Trophoblast cell (in vitro differentiated cells and primary cell): ENCODE measurements at regions not wholly inside any gene's neighbourhood (a gene's known extent, or its start where the extent isn't known, plus 50 kb on each side); places are given as distances from the start of the nearest gene placed in this dataset.

Experiments
- DNase-seq, 2 donors: peaks; one replicate each; pipeline ENCODE4 v3.0.0-alpha.2; 2016
- H2AFZ ChIP-seq: 2 replicates; pipeline ENCODE4 v1.6.1; 2013; ENCODE audit warnings: low read length, moderate library complexity, mild to moderate bottlenecking; ENCODE audit not compliant: insufficient read depth, poor library complexity
- H2AK5ac ChIP-seq: 2 replicates; pipeline ENCODE4 v1.6.1; 2013; ENCODE audit warnings: mild to moderate bottlenecking, low read length
- H2BK120ac ChIP-seq: 2 replicates; pipeline ENCODE4 v1.6.1; 2013; ENCODE audit warnings: low read length, mild to moderate bottlenecking, moderate library complexity; ENCODE audit not compliant: insufficient read depth, poor library complexity
- H2BK12ac ChIP-seq: 2 replicates; pipeline ENCODE4 v1.6.1; 2013; ENCODE audit warnings: mild to moderate bottlenecking, low read length, moderate library complexity
- H2BK5ac ChIP-seq: 2 replicates; pipeline ENCODE4 v1.6.1; 2013; ENCODE audit warnings: low read length, low read depth, moderate library complexity, mild to moderate bottlenecking; ENCODE audit not compliant: poor library complexity
- H3K14ac ChIP-seq: 2 replicates; pipeline ENCODE4 v1.6.1; 2013; ENCODE audit warnings: mild to moderate bottlenecking, low read length
- H3K18ac ChIP-seq: 2 replicates; pipeline ENCODE4 v1.6.1; 2013; ENCODE audit warnings: mild to moderate bottlenecking, low read length
- H3K23ac ChIP-seq: 2 replicates; pipeline ENCODE4 v1.6.1; 2013; ENCODE audit warnings: low read length
- H3K27ac ChIP-seq: 2 replicates; pipeline ENCODE4 v1.5.1; 2013; ENCODE audit warnings: low read depth, mild to moderate bottlenecking, inconsistent platforms, low read length, moderate library complexity
- H3K27me3 ChIP-seq: 2 replicates; pipeline ENCODE4 v1.6.1; 2013; ENCODE audit warnings: inconsistent platforms, mild to moderate bottlenecking, low read length, moderate library complexity; ENCODE audit not compliant: insufficient read depth
- H3K36me3 ChIP-seq, 2 experiments: 1 replicate in 1 of 2; 2 replicates in 1 of 2; pipeline ENCODE4 v1.6.1; 2013; ENCODE audit warnings: low read length in 2 of 2, mild to moderate bottlenecking in 2 of 2, moderate library complexity in 1 of 2; ENCODE audit not compliant: insufficient read depth in 2 of 2, control insufficient read depth in 1 of 2
- H3K4ac ChIP-seq: 2 replicates; pipeline ENCODE4 v1.6.1; 2013; ENCODE audit warnings: low read depth, mild to moderate bottlenecking, low read length, moderate library complexity
- H3K4me1 ChIP-seq, 2 experiments: 1 replicate in 1 of 2; 2 replicates in 1 of 2; pipeline ENCODE4 v1.6.1; 2013; ENCODE audit warnings: low read length in 2 of 2, mild to moderate bottlenecking in 2 of 2, moderate library complexity in 1 of 2; ENCODE audit not compliant: insufficient read depth in 2 of 2, control insufficient read depth in 1 of 2
- H3K4me2 ChIP-seq: 2 replicates; pipeline ENCODE4 v1.6.1; 2013; ENCODE audit warnings: inconsistent platforms, mild to moderate bottlenecking, low read length, moderate library complexity
- H3K4me3 ChIP-seq: 2 replicates; pipeline ENCODE4 v1.5.1; 2013; ENCODE audit warnings: mild to moderate bottlenecking, low read depth, low read length, inconsistent platforms
- H3K79me1 ChIP-seq: one replicate; pipeline ENCODE4 v1.6.1; 2013; ENCODE audit warnings: low read length
- H3K79me2 ChIP-seq: 2 replicates; pipeline ENCODE4 v1.6.1; 2013; ENCODE audit warnings: low read length, mild to moderate bottlenecking; ENCODE audit not compliant: control insufficient read depth, insufficient read depth, poor library complexity
- H3K9ac ChIP-seq: 2 replicates; pipeline ENCODE4 v1.6.1; 2013; ENCODE audit warnings: mild to moderate bottlenecking, low read length
- H3K9me3 ChIP-seq: 2 replicates; pipeline ENCODE4 v1.6.1; 2013; ENCODE audit warnings: low read depth, mild to moderate bottlenecking, control low read depth, inconsistent platforms, low read length; ENCODE audit not compliant: insufficient read depth
- H4K12ac ChIP-seq: 2 replicates; pipeline ENCODE4 v1.6.1; 2013; ENCODE audit warnings: low read depth, mild to moderate bottlenecking, low read length, moderate library complexity
- H4K8ac ChIP-seq: 2 replicates; pipeline ENCODE4 v1.6.1; 2013; ENCODE audit warnings: low read depth, mild to moderate bottlenecking, low read length, moderate library complexity
- H4K91ac ChIP-seq: one replicate; pipeline ENCODE4 v1.6.1; 2013; ENCODE audit warnings: low read depth, mild to moderate bottlenecking, low read length, moderate library complexity
- WGBS: extraction: QIAGEN DNeasy Blood & Tissue Kit; methylation state at CpG from one replicate; pipeline ENCODE4 v1.1.7; 2013; ENCODE audit warnings: missing lambda C conversion rate; ENCODE audit not compliant: insufficient read length, insufficient coverage; ENCODE audit errors: extremely low coverage; 5-methylcytosine and 5-hydroxymethylcytosine counted together

DNA sequence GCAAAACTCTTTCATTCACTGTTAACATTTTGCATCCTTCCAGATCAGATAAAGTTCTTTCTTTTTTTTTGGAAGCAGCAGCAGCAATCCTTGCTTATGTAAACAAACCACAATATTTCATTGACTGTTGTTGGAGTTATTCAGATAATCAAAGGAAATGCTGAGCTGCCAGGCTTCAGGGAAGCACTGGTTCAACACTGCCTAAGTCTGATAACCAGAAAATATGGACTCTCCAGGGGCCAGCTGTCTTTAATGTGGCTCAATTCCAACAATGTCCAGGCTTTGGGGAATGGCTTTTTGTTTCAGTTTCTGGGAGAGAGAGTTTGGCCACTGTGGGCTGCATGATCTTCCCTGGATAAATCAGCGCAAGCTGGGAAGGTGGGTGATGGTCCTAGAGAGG lies 354.3 kb downstream of the AKAIN1 start:
- WGBS, result no CpG with 5 or more reads among the region's 1 CpG
- no peak overlapping the region for H4K12ac ChIP-seq
- no peak overlapping the region for H4K91ac ChIP-seq
- H3K4ac ChIP-seq, result no peak overlapping the region
- H3K23ac ChIP-seq, result no peak overlapping the region
- H2AFZ ChIP-seq, result no peak overlapping the region
- no peak overlapping the region for H2BK12ac ChIP-seq
- H3K9ac ChIP-seq, result no peak overlapping the region
- H2BK120ac ChIP-seq, result no peak overlapping the region
- no peaks in the 10 kb centered on the region for H3K36me3 ChIP-seq
- H3K79me1 ChIP-seq, result no peaks in the 10 kb centered on the region
- H4K8ac ChIP-seq, result no peak overlapping the region
- H3K18ac ChIP-seq, result no peak overlapping the region
- H2AK5ac ChIP-seq, result no peak overlapping the region
- no peaks in the 10 kb centered on the region for H3K4me1 ChIP-seq
- no peak overlapping the region for H3K27ac ChIP-seq
- H3K9me3 ChIP-seq, result no peaks in the 10 kb centered on the region
- H2BK5ac ChIP-seq, result no peak overlapping the region
- H3K14ac ChIP-seq, result no peak overlapping the region
- no peak overlapping the region for H3K4me3 ChIP-seq
- H3K79me2 ChIP-seq, result no peaks in the 10 kb centered on the region
- no peak overlapping the region for H3K4me2 ChIP-seq
- no peaks in the 10 kb centered on the region for H3K27me3 ChIP-seq
- DNase-seq, result no peak

DNA sequence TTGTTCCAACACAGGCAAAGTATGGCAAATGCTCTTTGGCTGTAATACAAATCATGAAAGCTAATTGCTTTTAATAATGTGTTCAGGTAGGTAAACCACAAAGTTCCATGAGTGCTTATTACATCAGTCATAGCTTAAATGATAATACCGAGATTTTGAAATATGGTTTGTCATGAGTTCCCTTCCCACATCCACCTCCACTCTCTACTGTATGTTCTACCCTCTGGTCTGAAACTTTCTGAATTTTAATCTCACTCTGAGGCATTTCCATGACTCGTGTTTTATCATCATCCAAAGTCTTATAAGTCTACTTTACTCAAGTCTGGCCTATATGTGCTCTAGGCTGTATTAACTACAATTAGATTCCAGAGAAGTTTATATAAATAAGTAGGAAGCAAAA lies 354.8 kb downstream of the AKAIN1 start:
- no CpG with 5 or more reads among the region's 2 CpGs for WGBS
- no peak overlapping the region for H4K8ac ChIP-seq

DNA sequence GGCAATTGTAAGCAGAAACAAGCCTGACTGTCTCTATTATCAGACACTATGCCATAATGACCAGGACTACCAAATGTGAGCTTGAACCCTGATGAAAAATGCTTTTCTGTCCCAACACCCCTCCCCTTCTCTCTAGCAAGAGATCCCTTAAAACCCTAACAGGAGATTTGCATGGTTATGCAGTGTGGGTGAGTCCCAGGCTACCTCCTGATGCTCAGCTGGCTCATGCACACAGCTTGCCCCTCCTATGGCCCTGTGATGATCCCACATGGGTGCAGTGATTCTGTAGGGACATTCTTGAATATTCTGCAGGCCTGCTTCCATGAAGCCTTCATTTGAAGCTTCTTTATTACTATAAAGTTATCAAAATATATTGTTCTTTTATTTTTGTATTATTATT lies 357.4 kb downstream of the AKAIN1 start:
- Histone ChIP-seq H3K9ac (no peak overlapping the region), H2BK12ac (no peak overlapping the region), H3K36me3 (no peaks in the 10 kb centered on the region), H3K4me1 (no peaks in the 10 kb centered on the region), H3K27me3 (no peaks in the 10 kb centered on the region), H4K91ac (no peak overlapping the region), H2BK120ac (no peak overlapping the region), H3K27ac (no peak overlapping the region), H3K79me1 (no peaks in the 10 kb centered on the region), H2BK5ac (no peak overlapping the region), H3K4me2 (no peak overlapping the region), H3K4me3 (no peak overlapping the region), H3K14ac (no peak overlapping the region), H3K18ac (no peak overlapping the region), H3K79me2 (no peaks in the 10 kb centered on the region), H2AK5ac (no peak overlapping the region), H3K4ac (no peak overlapping the region), H4K8ac (no peak overlapping the region), H3K23ac (no peak overlapping the region), H3K9me3 (no peaks in the 10 kb centered on the region), H4K12ac (no peak overlapping the region), H2AFZ (no peak overlapping the region)
- DNase-seq, result no peak

More for the DNA sequence above, 354.8 kb downstream of the AKAIN1 start:
- H3K4me2 ChIP-seq, result no peak overlapping the region
- no peak overlapping the region for H2AFZ ChIP-seq
- H3K4me3 ChIP-seq, result no peak overlapping the region
- H3K79me2 ChIP-seq, result no peaks in the 10 kb centered on the region
- H4K91ac ChIP-seq, result no peak overlapping the region
- no peaks in the 10 kb centered on the region for H3K79me1 ChIP-seq
- H2BK5ac ChIP-seq, result no peak overlapping the region
- no peak overlapping the region for H2BK120ac ChIP-seq
- no peak overlapping the region for H3K4ac ChIP-seq
- no peaks in the 10 kb centered on the region for H3K9me3 ChIP-seq
- H3K27ac ChIP-seq, result no peak overlapping the region
- no peaks in the 10 kb centered on the region for H3K27me3 ChIP-seq
- no peaks in the 10 kb centered on the region for H3K36me3 ChIP-seq
- H2AK5ac ChIP-seq, result no peak overlapping the region
- no peak overlapping the region for H3K14ac ChIP-seq
- no peaks in the 10 kb centered on the region for H3K4me1 ChIP-seq
- no peak overlapping the region for H3K18ac ChIP-seq
- H4K12ac ChIP-seq, result no peak overlapping the region
- no peak overlapping the region for H2BK12ac ChIP-seq
- no peak overlapping the region for H3K23ac ChIP-seq
- DNase-seq, result peak in 1 of 2 donors; percentile 2
- H3K9ac ChIP-seq, result no peak overlapping the region

DNA sequence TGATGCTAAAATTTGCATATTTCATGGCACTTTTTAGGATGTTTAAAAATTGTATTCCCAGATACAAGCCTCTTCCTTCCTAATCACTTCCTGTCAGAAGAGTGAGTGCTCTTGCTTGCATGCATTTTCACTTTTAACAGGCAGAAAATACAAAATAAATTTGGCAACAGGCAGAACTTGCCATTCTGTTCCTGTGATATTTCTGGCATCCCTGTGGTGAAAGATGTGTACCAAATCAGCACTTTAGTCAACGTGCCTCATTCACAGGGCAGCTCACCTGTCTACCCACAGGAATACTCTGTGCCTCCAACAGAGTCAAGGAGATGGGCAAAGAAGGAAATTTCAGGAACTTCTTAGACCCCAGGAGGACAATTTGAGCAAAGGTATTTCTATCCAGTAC lies 360.9 kb downstream of the AKAIN1 start:
- H3K27me3 ChIP-seq, result no peaks in the 10 kb centered on the region
- no peaks in the 10 kb centered on the region for H3K9me3 ChIP-seq
- H3K14ac ChIP-seq, result no peak overlapping the region
- no peak overlapping the region for H4K12ac ChIP-seq
- H3K27ac ChIP-seq, result no peak overlapping the region
- WGBS, result no CpG with 5 or more reads among the region's 1 CpG
- no peak overlapping the region for H2BK12ac ChIP-seq
- no peak overlapping the region for H2AFZ ChIP-seq
- no peak overlapping the region for H3K4me3 ChIP-seq
- no peak overlapping the region for H3K23ac ChIP-seq
- no peak overlapping the region for H2BK5ac ChIP-seq
- no peak overlapping the region for H2BK120ac ChIP-seq
- H3K79me2 ChIP-seq, result no peaks in the 10 kb centered on the region
- no peak overlapping the region for H3K18ac ChIP-seq
- H4K91ac ChIP-seq, result no peak overlapping the region
- H3K36me3 ChIP-seq, result no peaks in the 10 kb centered on the region
- H3K79me1 ChIP-seq, result no peaks in the 10 kb centered on the region
- no peaks in the 10 kb centered on the region for H3K4me1 ChIP-seq
- H3K9ac ChIP-seq, result no peak overlapping the region
- H2AK5ac ChIP-seq, result no peak overlapping the region
- no peak overlapping the region for H3K4ac ChIP-seq
- no peak overlapping the region for H4K8ac ChIP-seq
- no peak overlapping the region for H3K4me2 ChIP-seq
- no peak for DNase-seq
